ENCODE measurements at regions not wholly inside any gene's neighbourhood (a gene's known extent, or its start where the extent isn't known, plus 50 kb on each side); places are given as distances from the start of the nearest gene placed in this dataset.

- TF ChIP-seq, protein P1, sequence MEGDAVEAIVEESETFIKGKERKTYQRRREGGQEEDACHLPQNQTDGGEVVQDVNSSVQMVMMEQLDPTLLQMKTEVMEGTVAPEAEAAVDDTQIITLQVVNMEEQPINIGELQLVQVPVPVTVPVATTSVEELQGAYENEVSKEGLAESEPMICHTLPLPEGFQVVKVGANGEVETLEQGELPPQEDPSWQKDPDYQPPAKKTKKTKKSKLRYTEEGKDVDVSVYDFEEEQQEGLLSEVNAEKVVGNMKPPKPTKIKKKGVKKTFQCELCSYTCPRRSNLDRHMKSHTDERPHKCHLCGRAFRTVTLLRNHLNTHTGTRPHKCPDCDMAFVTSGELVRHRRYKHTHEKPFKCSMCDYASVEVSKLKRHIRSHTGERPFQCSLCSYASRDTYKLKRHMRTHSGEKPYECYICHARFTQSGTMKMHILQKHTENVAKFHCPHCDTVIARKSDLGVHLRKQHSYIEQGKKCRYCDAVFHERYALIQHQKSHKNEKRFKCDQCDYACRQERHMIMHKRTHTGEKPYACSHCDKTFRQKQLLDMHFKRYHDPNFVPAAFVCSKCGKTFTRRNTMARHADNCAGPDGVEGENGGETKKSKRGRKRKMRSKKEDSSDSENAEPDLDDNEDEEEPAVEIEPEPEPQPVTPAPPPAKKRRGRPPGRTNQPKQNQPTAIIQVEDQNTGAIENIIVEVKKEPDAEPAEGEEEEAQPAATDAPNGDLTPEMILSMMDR (IDR thresholded peaks at IDR 0.05; ENCODE audit: control insufficient read depth, extremely low read depth, insufficient read depth), result no peak
- no peak overlapping the region for H3K4me3 ChIP-seq (ENCODE audit: low read depth, low read length)
- no peak for DNase-seq (ENCODE audit: low read depth)
Observed at GRCh38 chr4:189500970-189501369, 439.7 kb upstream of the FRG1 start.

DNA sequence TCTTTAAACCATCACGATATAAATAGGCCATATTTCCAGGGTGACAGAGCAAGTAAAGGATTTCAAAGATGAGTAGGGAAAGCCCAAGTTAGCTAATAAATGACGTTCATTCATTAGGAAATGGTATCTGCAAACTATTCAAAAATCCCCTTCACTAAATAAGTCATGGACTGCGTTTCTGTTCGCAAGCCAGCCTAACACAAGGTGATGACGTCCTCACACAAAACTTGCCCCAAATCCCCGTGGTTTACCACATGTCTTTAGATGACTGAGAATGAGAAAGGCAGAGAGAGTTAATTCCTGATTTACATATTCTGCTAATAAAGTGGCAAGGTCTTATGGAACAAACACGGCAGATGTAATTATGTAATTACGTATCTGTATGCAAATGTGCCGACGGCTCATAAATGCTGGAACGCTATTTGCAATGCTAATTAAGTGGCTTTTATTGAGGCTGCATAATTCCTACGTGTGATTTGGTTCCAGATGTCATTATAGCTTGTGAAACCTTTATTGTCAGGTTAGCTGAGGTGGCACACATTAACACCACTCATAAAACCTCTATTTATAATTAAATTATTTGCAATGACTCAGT, 437.7 kb upstream of the FRG1 start:
- TF ChIP-seq, protein P1 (IDR thresholded peaks at IDR 0.05; ENCODE audit: control insufficient read depth, extremely low read depth, insufficient read depth), result no peak
- DNase-seq (ENCODE audit: low read depth), result no peak
- no peak overlapping the region for H3K4me3 ChIP-seq (ENCODE audit: low read depth, low read length)

DNA sequence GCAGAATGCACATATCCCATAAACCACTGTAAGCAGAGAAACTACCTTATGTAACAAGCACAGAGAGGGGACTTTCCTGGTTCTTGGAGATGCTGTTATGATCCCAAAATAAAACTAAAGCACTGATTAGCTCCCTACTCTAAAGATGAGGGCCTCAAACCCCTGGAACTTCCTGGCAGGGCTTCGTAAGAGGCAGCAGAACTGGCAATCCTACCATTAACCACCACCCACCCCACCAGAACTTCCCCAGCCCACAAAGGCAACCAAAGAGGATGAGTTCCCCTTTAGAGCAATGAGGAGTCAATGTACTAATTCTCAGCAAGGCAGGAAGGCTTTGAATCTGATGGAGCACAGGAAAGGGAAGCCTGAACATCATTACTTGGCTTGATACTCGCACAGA, 436.5 kb upstream of the FRG1 start:
- DNase-seq (ENCODE audit: low read depth), result no peak
- TF ChIP-seq, protein P1 (IDR thresholded peaks at IDR 0.05; ENCODE audit: control insufficient read depth, extremely low read depth, insufficient read depth), result no peak
- no peak overlapping the region for H3K4me3 ChIP-seq (ENCODE audit: low read depth, low read length)

DNA sequence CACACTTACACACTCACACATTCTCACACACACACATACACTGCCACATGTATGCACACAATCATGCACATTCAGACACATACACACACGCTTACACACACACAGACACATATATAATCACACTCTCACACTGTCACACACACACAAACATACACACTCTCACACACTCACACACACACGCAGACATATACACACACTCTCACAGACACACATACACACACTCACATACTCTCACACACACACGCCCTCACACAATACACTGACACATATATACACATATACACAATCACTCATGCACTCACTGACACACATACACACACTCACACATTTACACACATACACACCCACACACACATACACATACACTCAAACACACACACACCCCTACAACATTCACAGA, 435.3 kb upstream of the FRG1 start:
- no peak for DNase-seq (ENCODE audit: low read depth)
- H3K4me3 ChIP-seq (ENCODE audit: low read depth, low read length), result no peak overlapping the region
- TF ChIP-seq, protein P1 (IDR thresholded peaks at IDR 0.05; ENCODE audit: control insufficient read depth, extremely low read depth, insufficient read depth), result no peak

DNA sequence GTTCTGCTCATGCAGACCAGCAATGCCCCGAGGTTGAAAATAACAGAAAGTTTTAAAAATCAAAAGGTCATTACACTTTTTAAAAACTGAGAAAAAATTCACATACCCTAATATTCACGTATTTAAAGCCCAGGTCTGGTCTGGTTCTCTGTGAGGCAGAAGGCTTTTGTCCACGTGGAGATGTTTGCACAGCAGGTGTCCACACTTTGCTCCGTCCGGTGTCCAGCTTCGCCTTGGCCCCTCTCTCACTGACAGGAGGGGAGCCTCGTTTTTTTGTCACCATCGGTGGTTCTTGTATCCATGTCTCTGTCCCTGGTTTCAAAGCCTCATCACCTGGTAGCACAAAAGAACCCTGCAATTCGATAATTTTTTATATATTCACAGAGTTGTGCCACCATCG, 434.6 kb upstream of the FRG1 start:
- TF ChIP-seq, protein P1 (IDR thresholded peaks at IDR 0.05; ENCODE audit: control insufficient read depth, extremely low read depth, insufficient read depth), result no peak

DNA sequence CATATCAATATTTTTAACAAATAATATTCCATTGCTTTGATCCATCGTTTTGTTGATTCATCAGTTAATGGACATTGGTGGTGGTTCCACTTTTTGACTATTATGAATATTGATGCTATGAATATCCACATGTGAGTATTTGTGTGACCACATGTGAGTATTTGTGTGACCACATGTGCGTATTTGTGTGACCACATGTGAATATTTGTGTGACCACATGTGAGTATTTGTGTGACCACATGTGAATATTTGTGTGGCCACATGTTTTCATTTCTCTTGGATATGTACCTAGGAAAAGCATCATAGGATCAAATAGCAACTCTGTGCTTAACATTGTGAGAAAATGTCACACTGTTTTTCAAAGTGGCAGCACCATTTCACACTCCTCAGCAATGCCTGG, 433.6 kb upstream of the FRG1 start:
- TF ChIP-seq, protein P1 (IDR thresholded peaks at IDR 0.05; ENCODE audit: control insufficient read depth, extremely low read depth, insufficient read depth), result no peak
- no peak overlapping the region for H3K4me3 ChIP-seq (ENCODE audit: low read depth, low read length)
- DNase-seq (ENCODE audit: low read depth), result no peak

More for the DNA sequence above, 434.6 kb upstream of the FRG1 start:
- H3K4me3 ChIP-seq (ENCODE audit: low read depth, low read length), result no peak overlapping the region
- no peak for DNase-seq (ENCODE audit: low read depth)

- TF ChIP-seq, protein P1 (IDR thresholded peaks at IDR 0.05; ENCODE audit: control insufficient read depth, extremely low read depth, insufficient read depth), result no peak
- DNase-seq (ENCODE audit: low read depth), result no peak
- H3K4me3 ChIP-seq (ENCODE audit: low read depth, low read length), result no peak overlapping the region
Observed at GRCh38 chr4:189510601-189511000, 430.1 kb upstream of the FRG1 start.
